ENCODE measurements at regions not wholly inside any gene's neighbourhood (a gene's known extent, or its start where the extent isn't known, plus 50 kb on each side); places are given as distances from the start of the nearest gene placed in this dataset.

DNA sequence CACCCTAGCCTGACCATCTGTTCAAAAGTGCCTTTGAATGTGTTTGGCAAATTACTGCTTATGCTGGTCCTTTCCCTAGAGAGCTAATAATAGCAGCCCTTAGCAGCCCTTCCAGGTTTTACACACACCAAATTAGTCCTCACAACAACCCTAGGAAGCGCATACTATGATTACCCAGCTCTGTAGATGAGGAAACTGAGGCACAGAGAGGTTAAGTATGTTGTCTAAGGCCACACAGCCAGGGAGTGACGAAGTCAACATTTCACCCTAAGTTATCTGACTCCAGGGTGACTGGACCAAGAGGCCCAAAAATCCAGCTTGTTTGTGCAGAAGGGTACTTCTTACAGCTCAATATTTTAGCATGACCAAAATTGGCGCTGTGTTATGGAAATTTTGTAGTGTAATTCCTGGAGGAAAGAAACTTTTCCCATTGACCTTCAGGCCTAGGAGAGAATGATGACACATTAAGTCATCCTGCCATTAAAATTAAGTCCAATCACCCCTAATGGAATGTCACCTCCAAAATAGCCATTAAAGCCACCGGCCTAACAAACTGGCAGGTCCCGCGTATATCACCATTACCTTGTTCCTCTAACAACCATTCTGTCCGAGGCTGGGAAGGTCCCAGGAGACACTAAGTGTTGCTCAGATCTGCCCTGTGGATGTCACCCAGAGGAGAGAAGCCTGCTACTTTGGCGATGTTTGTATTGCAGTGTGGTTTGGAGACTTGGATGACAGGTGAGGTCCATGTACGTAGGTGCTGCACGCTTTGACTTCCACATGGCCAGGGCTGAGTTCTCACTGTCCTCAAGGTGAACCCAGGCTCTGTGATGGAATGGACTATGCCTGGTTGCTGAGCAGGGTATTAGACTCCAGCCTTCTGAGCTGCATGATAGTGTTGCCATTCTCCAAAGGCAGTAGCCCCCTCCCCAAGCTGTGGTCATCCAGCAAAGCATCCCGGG is 258.3 kb downstream of the TOMM20 start:
- DNase-seq = no peak

DNA sequence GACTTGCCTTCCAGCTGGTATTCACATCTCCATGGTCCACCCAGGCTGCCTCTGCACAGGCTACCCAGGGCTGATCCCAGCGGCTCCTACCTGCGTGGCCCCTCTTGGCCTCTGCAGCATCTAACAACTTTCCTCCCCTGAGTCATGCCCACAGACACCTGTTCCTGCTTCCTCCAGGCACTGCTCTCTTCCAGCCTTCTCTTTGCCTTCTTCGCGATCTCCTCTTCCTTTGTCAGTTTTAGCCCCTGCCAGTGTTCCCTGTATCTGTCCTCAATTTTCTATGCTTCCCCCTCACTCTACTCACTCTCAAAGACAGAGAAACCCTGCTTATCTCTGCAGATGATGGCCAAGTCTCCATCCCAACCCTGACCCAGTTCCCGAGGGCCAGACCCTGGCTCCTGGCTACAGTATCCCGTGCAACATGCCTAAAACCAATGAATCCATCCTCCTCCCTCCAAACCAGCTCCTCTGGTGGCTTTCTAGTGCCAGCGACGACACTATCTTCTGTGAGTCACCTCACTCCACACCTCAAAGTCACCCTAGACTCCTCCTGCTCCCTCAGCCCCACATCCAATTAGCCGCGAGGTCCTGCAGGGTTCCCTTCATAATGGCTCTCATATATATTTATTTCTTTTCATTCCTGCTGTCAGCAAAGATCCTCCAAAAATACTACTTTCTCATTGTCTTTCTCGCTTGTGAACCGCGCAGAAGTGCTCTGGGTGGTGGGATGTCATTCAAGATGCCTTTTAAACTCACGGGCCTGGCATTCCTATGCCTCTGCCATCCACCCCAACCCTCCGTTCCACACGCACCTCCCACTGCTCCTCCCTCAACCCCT is 259.2 kb downstream of the TOMM20 start:
- no peak for DNase-seq

DNA sequence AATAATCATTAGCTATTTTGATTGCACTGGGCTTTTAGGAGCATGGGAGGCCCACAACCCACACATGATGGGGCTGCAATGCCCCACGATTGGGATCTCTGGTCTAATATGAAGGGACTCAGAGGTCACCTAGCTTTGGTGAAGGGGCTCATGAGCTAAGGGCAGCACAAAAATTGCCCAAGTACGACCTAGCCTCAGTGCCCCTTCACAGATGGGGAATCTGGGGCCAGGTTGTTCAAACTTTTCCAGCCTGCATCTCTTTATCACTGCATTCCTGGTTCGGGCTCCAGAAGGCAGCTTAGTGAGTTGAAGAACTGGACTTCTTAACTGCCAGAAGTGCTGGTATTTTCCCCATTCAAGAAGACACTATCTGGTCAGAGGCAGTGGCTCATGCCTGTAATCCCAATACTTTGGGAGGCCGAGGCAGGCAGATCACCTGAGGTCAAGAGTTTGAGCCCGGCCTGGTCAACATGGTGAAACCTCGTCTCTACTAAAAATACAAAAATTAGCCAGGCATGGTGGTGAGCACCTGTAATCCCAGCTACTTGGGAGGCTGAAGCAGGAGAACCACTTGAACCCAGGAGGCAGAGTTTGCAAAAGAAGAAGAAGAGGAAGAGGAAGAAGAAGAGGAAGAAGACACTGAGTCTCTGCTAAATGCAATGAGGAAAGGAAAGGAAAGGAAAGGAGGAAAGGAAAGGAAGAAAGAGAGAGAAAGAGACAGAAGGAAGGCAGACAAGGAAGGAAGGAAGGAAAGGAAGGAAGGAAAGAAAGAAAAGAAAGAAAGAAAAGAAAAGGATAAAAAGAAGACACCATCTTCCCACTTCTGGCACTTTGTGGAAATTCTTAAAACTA is 258.5 kb upstream of the IRF2BP2 start:
- DNase-seq = no peak

DNA sequence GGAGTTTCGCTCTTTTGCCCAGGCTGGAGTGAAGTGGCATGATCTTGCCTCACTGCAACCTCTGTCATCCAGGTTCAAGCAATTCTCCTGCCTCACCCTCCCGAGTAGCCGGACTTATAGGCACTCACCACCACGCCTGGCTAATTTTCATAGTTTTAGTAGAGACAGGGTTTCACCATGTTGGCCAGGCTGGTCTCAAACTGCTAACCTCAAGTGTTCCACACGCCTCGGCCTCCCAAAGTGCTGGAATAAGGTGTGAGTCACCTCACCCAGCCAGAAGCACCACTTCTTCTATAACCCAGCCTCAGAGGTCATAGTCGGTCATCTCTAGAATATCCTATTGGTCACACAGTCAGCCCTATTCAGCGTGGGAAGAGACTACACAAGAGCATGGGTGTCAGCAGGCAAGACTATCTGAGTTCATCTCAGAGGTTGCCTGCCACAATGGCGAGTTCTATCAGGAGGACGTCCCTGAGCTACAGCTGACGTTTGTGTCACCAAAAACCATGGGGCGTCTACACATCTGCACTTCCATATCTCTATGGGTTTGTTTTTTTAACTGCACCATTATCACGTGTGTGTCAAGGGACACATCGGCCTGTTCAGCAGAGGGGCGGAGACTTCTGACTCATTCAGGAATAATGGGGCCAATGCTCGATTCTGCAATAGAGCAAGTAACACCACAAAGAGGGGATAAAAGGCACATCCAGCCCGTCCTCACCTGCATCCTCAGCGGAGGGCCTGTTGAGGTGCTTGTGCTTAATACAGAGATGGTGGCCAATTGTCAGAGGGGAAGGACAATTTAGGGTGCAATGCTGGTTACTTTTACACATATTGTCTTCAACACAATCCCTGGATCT is 256.3 kb upstream of the IRF2BP2 start:
- no peak for DNase-seq

DNA sequence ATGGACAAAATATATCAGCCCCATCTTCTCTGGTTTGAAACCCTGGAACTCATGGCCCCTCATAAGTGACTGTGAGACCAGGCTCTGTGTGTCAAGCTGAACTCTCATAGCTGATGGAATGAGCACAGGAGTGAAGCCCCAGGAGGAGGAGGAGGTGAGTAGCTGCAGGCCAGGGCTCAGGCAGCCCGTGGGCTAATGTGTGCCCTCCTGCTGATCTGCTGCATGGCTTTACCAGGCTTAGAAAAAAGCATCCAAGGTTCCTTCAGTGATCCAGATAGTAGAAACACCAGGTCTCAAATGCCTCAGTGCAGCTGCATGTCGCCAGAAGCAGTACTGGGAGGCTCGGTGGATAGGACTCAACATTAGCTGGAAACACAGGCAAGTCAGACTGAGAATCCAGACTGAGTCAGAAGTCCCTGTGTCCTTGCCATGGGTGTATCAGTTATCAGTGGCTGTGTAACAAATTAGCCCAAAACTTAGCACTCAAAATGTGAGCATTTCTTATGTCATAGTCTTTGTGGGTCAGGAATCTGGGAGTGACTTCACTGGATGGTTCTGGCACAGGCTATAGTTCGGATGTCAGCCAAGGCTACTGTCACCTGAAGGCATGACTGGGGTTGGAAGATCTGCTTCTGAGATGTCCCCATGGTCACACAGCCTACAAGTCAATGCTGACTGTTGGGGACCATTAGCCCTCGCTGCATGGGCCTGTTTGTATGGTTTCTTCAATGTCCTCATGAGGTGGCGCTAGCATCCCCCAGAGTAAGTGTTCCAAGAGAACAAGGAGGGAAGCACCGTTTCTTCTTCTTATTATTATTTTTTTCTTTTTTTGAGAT is 255.4 kb upstream of the IRF2BP2 start:
- DNase-seq = no peak

DNA sequence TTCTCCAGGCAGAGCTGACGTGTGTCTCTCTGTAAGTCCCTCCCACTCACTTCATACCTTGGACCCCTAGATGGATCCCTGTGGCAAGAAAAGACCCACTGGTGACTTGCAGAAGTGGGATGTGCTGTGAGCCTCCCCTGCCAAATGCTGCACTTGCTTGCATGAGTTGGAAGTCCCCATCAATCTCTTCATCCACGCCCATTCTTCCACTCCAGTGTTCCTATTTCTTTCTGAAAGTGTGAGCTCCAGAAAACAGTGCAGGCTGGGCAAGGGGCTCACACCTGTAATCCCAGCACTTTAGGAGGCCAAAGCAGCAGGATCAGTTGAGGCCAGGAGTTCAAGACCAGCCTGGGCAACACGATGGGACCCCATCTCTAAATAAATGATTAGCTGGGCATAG is 254.1 kb upstream of the IRF2BP2 start:
- no peak for DNase-seq

DNA sequence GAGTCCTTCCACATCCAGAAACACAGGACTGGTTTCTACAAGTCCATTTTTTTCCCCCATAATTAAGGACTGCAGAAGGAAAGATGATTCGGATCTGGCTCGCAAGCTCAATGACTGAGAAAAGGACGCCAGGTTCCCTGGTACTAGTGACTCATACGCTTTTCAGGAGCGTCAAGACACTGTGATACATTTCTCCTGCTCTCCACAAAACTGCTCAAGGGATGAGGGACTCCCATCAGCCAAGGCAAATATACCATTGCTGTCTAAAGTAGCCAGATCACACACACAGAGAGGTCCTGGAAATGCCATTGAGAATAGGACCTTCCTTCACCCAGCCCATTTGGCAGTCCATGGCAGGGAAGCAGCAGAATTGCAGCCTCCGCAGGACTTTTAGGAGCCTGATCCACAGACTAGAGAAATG is 253.6 kb upstream of the IRF2BP2 start:
- no peak for DNase-seq

DNA sequence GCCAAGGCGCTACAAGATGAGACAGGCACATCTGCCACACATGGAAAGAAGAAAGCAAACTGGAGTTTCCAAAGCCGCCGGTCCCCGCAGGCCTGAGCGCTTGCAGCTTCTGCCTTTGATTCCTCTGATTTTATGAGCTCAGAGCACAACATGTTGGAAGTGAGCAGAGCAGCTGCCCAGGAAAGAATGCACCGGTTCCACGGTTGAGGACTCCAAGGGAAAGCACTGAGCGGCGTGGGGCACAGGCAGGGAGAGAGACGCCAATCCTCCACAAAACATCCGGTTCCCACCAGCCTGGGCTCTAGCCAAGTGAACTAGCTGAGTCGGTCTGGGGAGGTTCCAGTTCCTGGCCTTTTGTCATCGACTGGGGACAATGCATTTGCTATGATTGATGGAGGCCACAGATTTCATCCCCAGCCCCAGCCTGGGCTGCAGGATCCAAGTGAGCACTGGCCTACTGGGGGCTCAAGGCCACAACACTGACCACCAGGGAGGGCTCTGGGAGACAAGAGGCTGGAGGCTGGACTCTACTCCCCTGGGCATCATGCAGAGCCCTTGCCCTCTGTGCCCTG is 253.1 kb upstream of the IRF2BP2 start:
- peak in 48 of 56 donors; percentile 13 to 82 (median 56) for DNase-seq

DNA sequence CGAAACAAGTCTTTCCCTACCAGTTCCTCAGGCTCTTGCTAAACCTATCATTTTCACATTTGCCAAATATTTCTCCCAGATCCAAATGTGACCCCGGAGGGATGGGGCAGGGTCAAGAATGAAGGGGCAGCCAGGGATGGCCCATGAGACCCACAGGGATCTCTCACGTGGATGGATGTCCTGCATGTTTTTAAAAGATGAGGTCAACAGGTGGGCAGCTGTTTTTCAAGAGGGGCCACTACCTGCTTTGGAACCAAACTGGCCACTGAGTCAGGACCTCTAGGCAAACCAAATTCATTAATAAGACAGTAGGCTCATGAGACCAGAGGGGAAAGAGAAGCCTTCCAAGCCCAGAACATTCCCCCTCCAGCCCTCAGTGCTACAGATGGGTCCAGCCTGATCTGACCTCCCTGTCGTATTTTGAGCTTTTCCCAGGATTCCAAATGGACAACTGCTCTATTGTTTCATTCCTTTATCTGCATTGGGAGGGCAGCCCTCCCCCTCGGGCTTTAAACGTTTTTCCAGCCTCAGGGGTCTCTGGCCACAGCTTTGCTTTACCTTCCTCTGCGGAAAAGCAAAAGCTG is 252.5 kb upstream of the IRF2BP2 start:
- no peak for DNase-seq

DNA sequence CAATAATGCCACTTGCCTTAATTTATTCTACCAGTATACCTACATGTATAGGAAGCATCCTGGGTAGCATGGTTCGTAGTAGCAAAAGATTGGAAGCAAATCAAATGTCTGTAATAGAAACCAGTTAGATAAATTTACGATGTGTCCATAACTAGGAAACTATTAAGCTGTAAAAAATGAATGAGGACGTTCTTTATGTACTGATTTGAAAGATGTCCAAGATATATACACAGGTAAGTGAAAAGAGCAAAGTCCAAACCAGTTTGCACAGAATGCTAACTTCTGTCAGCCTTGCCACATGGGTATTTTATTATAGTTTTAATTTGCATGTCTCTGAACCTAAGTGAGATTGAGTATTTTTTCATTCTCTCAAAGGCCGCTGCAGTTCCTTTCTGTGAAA is 251.8 kb upstream of the IRF2BP2 start:
- DNase-seq = no peak

DNA sequence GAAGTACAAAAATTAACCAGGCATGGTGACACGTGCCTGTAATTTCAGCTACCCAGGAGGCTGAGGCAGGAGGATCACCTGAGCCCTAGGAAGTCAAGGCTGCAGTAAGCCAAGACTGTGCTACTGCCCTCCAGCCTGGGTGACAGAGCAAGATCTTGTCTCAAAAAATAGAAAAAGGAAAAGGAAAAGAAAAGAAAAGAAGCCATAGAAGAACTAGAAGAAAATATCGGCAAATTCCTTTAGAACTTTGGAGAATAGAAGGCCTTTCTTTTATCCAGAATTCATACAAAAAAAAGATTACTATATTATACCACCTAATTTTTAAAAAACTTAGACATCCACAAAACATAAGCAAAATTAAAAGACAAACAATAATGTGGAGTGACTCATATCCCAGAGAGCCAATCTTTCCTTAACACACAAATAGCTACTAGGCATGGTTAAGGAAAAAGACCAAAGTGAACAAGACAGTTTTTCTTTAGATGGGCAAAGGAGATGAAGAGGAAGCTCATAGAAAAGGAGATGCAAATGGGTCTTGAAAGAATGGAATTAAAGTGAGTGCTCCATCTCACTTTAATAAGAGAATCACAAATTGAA is 251.1 kb upstream of the IRF2BP2 start:
- no peak for DNase-seq

DNA sequence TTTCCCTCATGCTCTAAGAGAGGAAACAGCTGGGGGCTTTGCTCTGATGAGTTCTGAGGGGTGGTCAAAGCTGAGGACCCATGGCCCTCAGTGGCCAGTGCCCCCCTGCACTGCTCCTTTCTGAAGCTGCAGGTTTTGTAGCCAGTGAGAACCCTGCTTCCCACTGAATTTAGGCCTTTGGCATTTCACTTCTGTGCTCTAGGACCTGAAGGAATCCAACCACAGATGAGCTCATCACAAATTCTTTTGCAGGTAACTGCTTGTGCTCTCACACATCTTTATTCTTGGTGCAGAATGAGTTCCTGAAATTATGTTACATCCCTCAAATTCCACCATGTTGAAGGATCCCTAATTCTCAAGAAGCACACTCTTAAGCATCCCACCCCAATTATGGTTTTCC is 248.7 kb upstream of the IRF2BP2 start:
- no peak for DNase-seq

DNA sequence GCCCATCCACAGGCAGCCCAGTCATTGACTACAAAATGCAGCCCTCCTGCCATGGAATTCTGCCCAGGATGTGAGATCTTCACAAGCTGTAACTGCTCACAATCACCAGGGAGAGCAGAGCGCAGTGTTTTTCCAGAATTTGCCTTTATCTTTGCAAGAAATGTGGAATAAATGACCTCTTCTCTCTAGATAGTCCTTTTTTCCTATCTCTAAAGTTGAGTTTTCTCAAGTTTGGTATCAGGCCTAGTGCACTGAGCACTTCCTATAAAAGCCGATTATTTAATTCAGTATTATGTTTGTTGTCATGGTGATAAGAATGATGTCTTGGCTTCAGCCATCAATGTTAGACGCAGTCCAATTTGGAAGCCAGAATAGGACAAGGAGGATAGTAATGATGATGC is 246.9 kb upstream of the IRF2BP2 start:
- DNase-seq = no peak

DNA sequence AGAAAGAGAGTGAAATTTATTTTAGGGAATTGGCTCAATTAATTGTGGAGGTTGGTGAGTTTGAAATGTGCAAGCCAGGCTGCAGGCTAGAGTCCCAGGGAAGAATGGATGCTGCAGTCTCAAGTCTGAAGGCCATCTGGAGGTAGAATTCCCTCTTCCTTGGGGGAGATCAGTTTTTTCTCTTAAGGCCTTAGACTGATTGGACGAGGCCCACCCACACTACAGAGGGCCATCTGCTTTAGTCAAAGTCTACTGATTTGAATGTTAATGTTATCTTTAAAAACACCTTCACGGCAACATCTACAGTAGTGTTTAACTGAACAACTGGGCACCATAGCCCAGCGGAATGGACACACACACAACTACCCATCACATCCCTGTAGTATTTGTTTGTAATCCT is 245.9 kb upstream of the IRF2BP2 start:
- no peak for DNase-seq

DNA sequence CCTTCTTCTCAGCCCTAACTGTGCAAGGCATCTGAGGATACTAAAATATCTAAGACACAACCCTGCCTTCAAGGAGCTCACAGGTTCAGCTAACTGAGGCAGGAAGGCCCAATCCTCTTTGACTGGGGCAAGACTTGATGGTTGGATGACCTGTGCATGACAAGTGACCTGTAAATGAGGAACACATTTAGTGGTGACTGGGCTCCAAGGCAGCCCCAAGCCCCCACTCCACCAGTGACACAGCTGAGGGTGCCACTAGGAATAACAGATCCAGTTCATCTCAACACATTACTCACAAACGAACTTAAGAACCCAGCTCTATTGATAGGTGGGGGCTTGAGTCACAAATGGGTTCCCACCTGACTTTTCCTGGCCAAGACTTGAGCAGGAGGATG is 244.7 kb upstream of the IRF2BP2 start:
- DNase-seq = no peak

DNA sequence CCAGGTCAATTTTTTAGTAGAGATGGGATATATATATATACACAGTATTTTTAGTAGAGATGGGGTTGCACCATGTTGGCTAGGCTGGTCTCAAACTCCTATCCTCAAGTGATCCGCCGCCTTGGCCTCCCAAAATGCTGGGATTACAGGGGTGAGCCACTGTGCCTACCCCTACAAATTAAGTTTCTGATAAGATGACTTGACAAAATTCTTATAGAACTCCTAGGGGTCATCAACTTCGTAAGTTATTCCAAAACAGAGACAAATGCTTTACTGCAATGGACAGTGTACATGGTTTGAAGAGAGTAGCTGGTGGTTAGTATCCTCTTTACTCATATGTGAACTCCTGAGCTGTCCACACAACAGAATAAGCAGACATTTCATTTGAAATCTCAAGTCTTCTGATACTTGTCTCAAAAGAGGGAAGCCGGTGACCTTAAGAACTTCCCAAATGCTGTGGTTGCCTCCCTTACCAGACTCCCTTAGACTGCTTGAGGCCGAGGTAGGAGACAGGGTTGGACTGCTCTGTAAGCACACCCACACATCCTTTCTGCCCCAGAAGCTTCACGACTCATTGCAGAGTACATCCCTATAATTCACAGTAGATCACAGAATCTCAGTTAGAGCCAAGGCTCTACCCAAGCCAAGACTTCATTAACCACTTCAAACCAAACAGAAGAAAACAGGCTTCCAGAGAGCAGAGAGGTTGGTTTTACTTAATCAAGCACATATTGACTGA is 244.1 kb upstream of the IRF2BP2 start:
- DNase-seq = no peak

DNA sequence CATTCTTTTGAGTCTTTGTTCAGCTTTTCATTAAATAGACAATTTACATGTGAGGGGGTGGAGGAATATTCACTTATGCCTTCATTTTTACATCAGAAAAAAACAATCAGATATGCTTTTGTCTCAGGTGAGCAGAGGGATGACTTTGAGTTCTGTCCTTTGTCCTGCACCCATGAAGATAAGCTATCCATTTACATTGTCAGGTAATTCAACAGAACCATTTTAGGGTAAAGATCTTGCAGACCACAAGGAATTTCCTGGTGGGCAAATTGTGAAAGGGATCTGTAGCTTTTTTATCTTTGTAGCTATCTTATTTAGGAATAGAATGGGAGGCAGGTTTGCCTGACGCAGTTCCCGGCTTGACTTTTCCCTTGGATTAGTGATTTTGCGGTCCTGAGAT is 242.7 kb upstream of the IRF2BP2 start:
- DNase-seq = no peak

Measured in nucleus accumbens (tissue), 56 donors.